ENCODE measurements at regions not wholly inside any gene's neighbourhood (a gene's known extent, or its start where the extent isn't known, plus 50 kb on each side); places are given as distances from the start of the nearest gene placed in this dataset.
A peak's percentile ranks its signal among the peaks of the same experiment; 100 is the strongest.

GRCh38 chr1:239703075-239703474 is 316.7 kb downstream of the CHRM3 start:
- CTCF ChIA-PET: no interaction called here
- DNase-seq (no peak), ATAC-seq (no peak)
- Mint-ChIP-seq H3K27me3 (ENCODE audit: low read depth) (no peaks in the 10 kb centered on the region), H3K9me3 (ENCODE audit: insufficient read depth) (no peaks in the 10 kb centered on the region), H3K4me3 (no peak overlapping the region), H3K27ac (no peak overlapping the region), H3K36me3 (ENCODE audit: low read depth) (peaks cover 35% of the 10 kb centered on the region), H3K4me1 (ENCODE audit: low read depth) (no peaks in the 10 kb centered on the region)
- POLR2A ChIA-PET: no interaction called here

DNA sequence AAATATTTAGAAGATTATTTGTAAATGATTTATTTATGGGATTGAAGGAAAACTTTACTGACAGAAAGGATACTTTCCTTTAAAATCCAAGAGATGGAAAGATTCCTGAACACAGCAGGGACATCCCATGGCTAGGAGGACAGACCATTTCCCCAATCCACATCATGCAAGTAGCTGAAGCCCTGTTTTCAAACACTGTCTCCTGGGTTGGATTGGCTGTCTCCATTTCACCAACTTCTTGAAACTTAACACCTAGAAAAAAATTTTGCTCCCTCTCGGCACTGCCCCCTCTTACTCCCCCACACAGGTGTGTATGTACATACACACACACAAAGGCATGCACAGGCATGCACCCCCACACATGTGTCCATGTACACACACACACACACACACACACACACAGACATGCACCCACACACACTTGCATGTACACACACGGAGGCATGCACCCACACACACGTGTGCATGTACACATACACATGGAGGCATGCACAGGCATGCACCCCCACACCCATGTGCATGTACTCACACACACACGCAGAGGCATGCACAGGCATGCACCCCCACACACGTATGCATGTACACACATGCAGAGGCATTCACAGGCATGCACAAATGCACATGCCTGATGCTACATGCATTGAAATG is 320.0 kb downstream of the CHRM3 start:
- DNase-seq: no peak
- peaks cover 58% of the 10 kb centered on the region for H3K36me3 Mint-ChIP-seq (ENCODE audit: low read depth)
- CTCF ChIA-PET: interaction anchor here (1.1 to 3.8 kb wide), 3 partner anchors 10 to 192 kb away, joined by 3 to 24 read pairs (median 6); no protein-coding TSS in a partner anchor
- no peaks in the 10 kb centered on the region for H3K9me3 Mint-ChIP-seq (ENCODE audit: insufficient read depth)
- no peaks in the 10 kb centered on the region for H3K27me3 Mint-ChIP-seq (ENCODE audit: low read depth)
- ATAC-seq: no peak
- POLR2A ChIA-PET: interaction anchor here (0.7 to 0.8 kb wide), 2 partner anchors 12 to 13 kb away, joined by 3 read pairs; no protein-coding TSS in a partner anchor
- no peak overlapping the region for H3K27ac Mint-ChIP-seq
- no peak overlapping the region for H3K4me3 Mint-ChIP-seq
- H3K4me1 Mint-ChIP-seq (ENCODE audit: low read depth): peaks cover 18% of the 10 kb centered on the region

- no peaks in the 10 kb centered on the region for H3K9me3 Mint-ChIP-seq (ENCODE audit: insufficient read depth)
- POLR2A ChIA-PET: interaction anchor here (0.8 to 2.5 kb wide), 2 partner anchors 11 to 12 kb away, joined by 3 to 25 read pairs; no protein-coding TSS in a partner anchor
- no peak overlapping the region for H3K27ac Mint-ChIP-seq
- H3K27me3 Mint-ChIP-seq (ENCODE audit: low read depth): no peaks in the 10 kb centered on the region
- H3K4me1 Mint-ChIP-seq (ENCODE audit: low read depth): peaks cover 22% of the 10 kb centered on the region
- ATAC-seq (no peak), DNase-seq (no peak)
- peaks cover 64% of the 10 kb centered on the region for H3K36me3 Mint-ChIP-seq (ENCODE audit: low read depth)
- CTCF ChIA-PET: interaction anchor here (1.1 to 3.8 kb wide), 3 partner anchors 8 to 190 kb away, joined by 3 to 24 read pairs (median 6); no protein-coding TSS in a partner anchor
- H3K4me3 Mint-ChIP-seq: no peak overlapping the region
Observed at GRCh38 chr1:239707615-239708014, 321.2 kb downstream of the CHRM3 start.

- Mint-ChIP-seq H3K36me3 (ENCODE audit: low read depth) (peaks cover 74% of the 10 kb centered on the region), H3K9me3 (ENCODE audit: insufficient read depth) (no peaks in the 10 kb centered on the region), H3K27ac (no peak overlapping the region), H3K4me1 (ENCODE audit: low read depth) (peaks cover 22% of the 10 kb centered on the region), H3K27me3 (ENCODE audit: low read depth) (no peaks in the 10 kb centered on the region), H3K4me3 (no peak overlapping the region)
- ChIA-PET CTCF (interaction anchor here (3.8 kb wide), 1 partner anchor 10 kb away, joined by 24 read pairs; no protein-coding TSS in a partner anchor), POLR2A (interaction anchor here (2.5 kb wide), 1 partner anchor 10 kb away, joined by 25 read pairs; no protein-coding TSS in a partner anchor)
- ATAC-seq: no peak
- DNase-seq: no peak
Observed at GRCh38 chr1:239708622-239709021, 322.3 kb downstream of the CHRM3 start.

- DNase-seq: no peak
- H3K4me1 Mint-ChIP-seq (ENCODE audit: low read depth): peaks cover 22% of the 10 kb centered on the region
- H3K36me3 Mint-ChIP-seq (ENCODE audit: low read depth): peaks cover 55% of the 10 kb centered on the region
- ChIA-PET POLR2A (no interaction called here), CTCF (no interaction called here)
- no peak for ATAC-seq
- no peak overlapping the region for H3K27ac Mint-ChIP-seq
- no peaks in the 10 kb centered on the region for H3K27me3 Mint-ChIP-seq (ENCODE audit: low read depth)
- H3K9me3 Mint-ChIP-seq (ENCODE audit: insufficient read depth): no peaks in the 10 kb centered on the region
- no peak overlapping the region for H3K4me3 Mint-ChIP-seq
Observed at GRCh38 chr1:239711768-239712167, 325.4 kb downstream of the CHRM3 start.

DNA sequence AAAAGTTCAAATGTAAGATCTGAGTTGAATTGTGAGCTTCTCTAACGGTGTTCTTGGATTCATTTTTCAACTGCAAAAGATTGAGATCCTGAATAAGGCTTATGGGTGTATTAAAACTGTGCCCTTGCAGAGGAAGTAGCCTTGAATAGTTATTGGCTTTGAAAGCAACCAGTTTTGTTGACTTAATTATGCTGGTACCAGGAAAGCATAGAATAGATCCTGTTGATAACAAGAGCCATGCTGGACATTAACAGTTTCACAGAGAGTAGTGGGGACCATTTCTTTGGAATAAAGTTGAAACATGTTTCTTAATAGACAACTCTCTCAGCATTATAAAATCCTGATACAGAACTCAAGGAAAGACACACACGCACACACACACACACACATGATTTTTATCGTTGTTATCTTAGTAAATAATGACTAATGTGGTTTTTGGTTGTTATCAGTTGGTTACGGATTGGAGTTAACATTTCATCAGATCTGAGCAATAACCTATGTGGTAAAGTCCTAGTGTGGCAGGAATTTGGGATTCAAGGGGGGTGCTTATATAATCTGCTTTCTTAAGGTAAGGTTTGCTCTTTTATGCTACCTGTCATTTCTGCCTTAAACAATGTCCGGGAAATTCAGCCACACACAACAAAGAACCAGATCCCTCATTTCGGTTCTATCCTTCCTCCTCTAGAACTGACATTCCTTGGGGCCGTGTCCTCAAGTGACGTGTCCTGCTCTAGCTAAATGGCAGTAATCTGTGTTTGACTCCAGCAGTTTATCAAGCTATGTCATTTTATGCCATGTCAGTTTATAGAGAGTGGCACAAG is 330.9 kb downstream of the CHRM3 start:
- peaks cover 31% of the 10 kb centered on the region for H3K36me3 Mint-ChIP-seq (ENCODE audit: low read depth)
- H3K27ac Mint-ChIP-seq: peak overlapping the region; percentile 96
- ChIA-PET CTCF (interaction anchor here (0.6 to 3.3 kb wide), 7 partner anchors 9 to 337 kb away, joined by 3 to 24 read pairs (median 5); no protein-coding TSS in a partner anchor), POLR2A (interaction anchor here (3.1 to 3.3 kb wide), 2 partner anchors 9 to 130 kb away, joined by 14 to 25 read pairs; no protein-coding TSS in a partner anchor)
- no peaks in the 10 kb centered on the region for H3K27me3 Mint-ChIP-seq (ENCODE audit: low read depth)
- no peak overlapping the region for H3K4me3 Mint-ChIP-seq
- peaks cover 16% of the 10 kb centered on the region for H3K4me1 Mint-ChIP-seq (ENCODE audit: low read depth)
- no peak for DNase-seq
- ATAC-seq: no peak
- H3K9me3 Mint-ChIP-seq (ENCODE audit: insufficient read depth): no peaks in the 10 kb centered on the region

GRCh38 chr1:239717918-239718184 is 331.5 kb downstream of the CHRM3 start:
- ATAC-seq: no peak
- Mint-ChIP-seq H3K9me3 (ENCODE audit: insufficient read depth) (no peaks in the 10 kb centered on the region), H3K27me3 (ENCODE audit: low read depth) (no peaks in the 10 kb centered on the region), H3K4me3 (no peak overlapping the region), H3K27ac (peak overlapping the region; percentile 96), H3K4me1 (ENCODE audit: low read depth) (peaks cover 18% of the 10 kb centered on the region), H3K36me3 (ENCODE audit: low read depth) (peaks cover 28% of the 10 kb centered on the region)
- DNase-seq: no peak
- POLR2A ChIA-PET: interaction anchor here (0.7 to 3.3 kb wide), 3 partner anchors 9 to 195 kb away, joined by 3 to 25 read pairs (median 14); no protein-coding TSS in a partner anchor
- CTCF ChIA-PET: interaction anchor here (1.5 to 3.3 kb wide), 6 partner anchors 8 to 180 kb away, joined by 3 to 24 read pairs (median 5); no protein-coding TSS in a partner anchor

GRCh38 chr1:239718571-239718970 is 332.2 kb downstream of the CHRM3 start:
- peak overlapping the region; percentile 96 for H3K27ac Mint-ChIP-seq
- DNase-seq: no peak
- no peak for ATAC-seq
- H3K36me3 Mint-ChIP-seq (ENCODE audit: low read depth): peaks cover 21% of the 10 kb centered on the region
- peaks cover 20% of the 10 kb centered on the region for H3K4me1 Mint-ChIP-seq (ENCODE audit: low read depth)
- no peaks in the 10 kb centered on the region for H3K27me3 Mint-ChIP-seq (ENCODE audit: low read depth)
- no peaks in the 10 kb centered on the region for H3K9me3 Mint-ChIP-seq (ENCODE audit: insufficient read depth)
- no peak overlapping the region for H3K4me3 Mint-ChIP-seq
- ChIA-PET CTCF (interaction anchor here (0.7 to 3.3 kb wide), 10 partner anchors 9 to 179 kb away, joined by 3 to 24 read pairs (median 5); no protein-coding TSS in a partner anchor), POLR2A (interaction anchor here (0.7 to 3.3 kb wide), 9 partner anchors 8 to 196 kb away, joined by 3 to 25 read pairs (median 5); no protein-coding TSS in a partner anchor)

GRCh38 chr1:239718997-239719628 is 332.7 kb downstream of the CHRM3 start:
- H3K36me3 Mint-ChIP-seq (ENCODE audit: low read depth): peaks cover 17% of the 10 kb centered on the region
- H3K9me3 Mint-ChIP-seq (ENCODE audit: insufficient read depth): no peaks in the 10 kb centered on the region
- DNase-seq (peak; percentile 54), ATAC-seq (peak; percentile 69)
- H3K4me1 Mint-ChIP-seq (ENCODE audit: low read depth): peaks cover 25% of the 10 kb centered on the region
- H3K27me3 Mint-ChIP-seq (ENCODE audit: low read depth): no peaks in the 10 kb centered on the region
- peak overlapping the region; percentile 96 for H3K27ac Mint-ChIP-seq
- CTCF ChIA-PET: interaction anchor here (0.7 to 3.3 kb wide), 10 partner anchors 9 to 179 kb away, joined by 3 to 24 read pairs (median 5); no protein-coding TSS in a partner anchor
- POLR2A ChIA-PET: interaction anchor here (0.7 to 3.3 kb wide), 14 partner anchors 9 to 132 kb away, joined by 3 to 25 read pairs (median 4); no protein-coding TSS in a partner anchor
- H3K4me3 Mint-ChIP-seq: no peak overlapping the region

- ChIA-PET POLR2A (interaction anchor here (0.7 to 3.3 kb wide), 13 partner anchors 8 to 132 kb away, joined by 3 to 25 read pairs (median 4); no protein-coding TSS in a partner anchor), CTCF (interaction anchor here (0.8 to 3.3 kb wide), 8 partner anchors 8 to 133 kb away, joined by 3 to 24 read pairs (median 4); no protein-coding TSS in a partner anchor)
- Mint-ChIP-seq H3K36me3 (ENCODE audit: low read depth) (peaks cover 24% of the 10 kb centered on the region), H3K4me3 (no peak overlapping the region), H3K27me3 (ENCODE audit: low read depth) (no peaks in the 10 kb centered on the region), H3K27ac (peak overlapping the region; percentile 96), H3K4me1 (ENCODE audit: low read depth) (peaks cover 31% of the 10 kb centered on the region), H3K9me3 (ENCODE audit: insufficient read depth) (no peaks in the 10 kb centered on the region)
- DNase-seq (peak; percentile 85), ATAC-seq (peak; percentile 83)
Observed at GRCh38 chr1:239719642-239720258, 333.4 kb downstream of the CHRM3 start.

DNA sequence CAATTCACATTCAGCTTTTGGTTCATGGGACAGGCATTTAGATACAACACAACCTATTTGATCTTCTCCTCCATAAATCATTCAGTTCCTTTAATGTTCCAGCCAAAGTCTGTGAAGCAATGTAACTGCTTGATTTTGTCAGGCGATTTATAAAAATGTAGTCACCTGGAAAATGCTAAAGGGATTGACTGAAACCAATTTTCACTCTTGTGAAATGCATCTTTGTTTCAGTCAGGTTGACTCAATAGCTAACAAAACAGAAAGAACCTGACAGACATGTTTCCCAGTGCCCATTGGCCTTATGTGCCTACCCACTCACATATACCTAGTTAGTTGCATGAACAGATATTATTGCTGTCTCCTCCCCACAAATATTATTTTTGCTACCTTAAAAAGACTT is 335.7 kb downstream of the CHRM3 start:
- DNase-seq: no peak
- peaks cover 33% of the 10 kb centered on the region for H3K4me1 Mint-ChIP-seq (ENCODE audit: low read depth)
- no peak overlapping the region for H3K4me3 Mint-ChIP-seq
- POLR2A ChIA-PET: no interaction called here
- ATAC-seq: no peak
- H3K9me3 Mint-ChIP-seq (ENCODE audit: insufficient read depth): no peaks in the 10 kb centered on the region
- peak overlapping the region; percentile 87 for H3K27ac Mint-ChIP-seq
- no peaks in the 10 kb centered on the region for H3K27me3 Mint-ChIP-seq (ENCODE audit: low read depth)
- peaks cover 25% of the 10 kb centered on the region for H3K36me3 Mint-ChIP-seq (ENCODE audit: low read depth)
- CTCF ChIA-PET: interaction anchor here (0.6 to 0.9 kb wide), 3 partner anchors 8 to 1901 kb away, joined by 3 read pairs; no protein-coding TSS in a partner anchor
